GM12878 (cell line): ENCODE measurements at regions not wholly inside any gene's neighbourhood (a gene's known extent, or its start where the extent isn't known, plus 50 kb on each side); places are given as distances from the start of the nearest gene placed in this dataset.

Experiments
- ATAC-seq: fragments of 200-7000 bp; cut with Tn5 transposase; 3 replicates; pipeline ENCODE4 v1.9.1; 2020; ENCODE audit warnings: mild to moderate bottlenecking, moderate library complexity
- BruUV-seq: library from RNA; stranded (reverse); fragments of 400-500 nt; replicated peaks from 2 replicates; lab custom pipeline; 2021; lab: Mats Ljungman, UMichigan
- CTCF ChIA-PET: fragments of 300-600 bp; sonication (Branson Sonifier 250); formaldehyde crosslinking; extraction: SDS; loops from one replicate; lab custom pipeline; 2021; ENCODE audit warnings: inconsistent platforms; lab: Yijun Ruan, JAX
- POLR2A ChIA-PET: fragments of 350-600 bp; formaldehyde crosslinking; extraction: SDS; loops from one replicate; lab custom pipeline; 2021; ENCODE audit warnings: inconsistent platforms; lab: Charles Lee
- RAD21 ChIA-PET: fragments of 300-600 bp; sonication (Branson Sonifier 250); formaldehyde crosslinking; loops from one replicate; lab custom pipeline; 2023; ENCODE audit warnings: antibody characterized with exemption; ENCODE audit not compliant: unreplicated experiment; lab: Charles Lee
- SMC1A ChIA-PET: fragments of 300-600 bp; sonication (Branson Sonifier 250); formaldehyde crosslinking; loops from one replicate; lab custom pipeline; 2023; ENCODE audit not compliant: unreplicated experiment, uncharacterized antibody; lab: Charles Lee
- DNase-seq: peaks from one replicate; pipeline ENCODE4 v3.0.0-alpha.2; 2011; ENCODE audit warnings: low read depth, low spot score
- FAIRE-seq: peaks from 3 replicates; lab custom pipeline; 2011; peaks lifted over from hg19 to GRCh38; lab: Jason Lieb, UNC
- H2AFZ ChIP-seq: 2 replicates; pipeline ENCODE4 v1.6.0; 2011; ENCODE audit warnings: low read depth, low read length, control low read depth; ENCODE audit not compliant: control insufficient read depth
- H3K27ac ChIP-seq: 2 replicates; pipeline ENCODE4 v1.5.1; 2011; ENCODE audit warnings: control low read depth; ENCODE audit not compliant: control insufficient read depth, insufficient read depth
- H3K27me3 ChIP-seq, 2 experiments: replicated peaks in 1 of 2; 2 replicates each; pipeline versions ENCODE4 v1.6.0 to v1.6.1; 2011; ENCODE audit warnings: low read length in 1 of 2; ENCODE audit not compliant: control insufficient read depth in 2 of 2, insufficient read depth in 2 of 2
- H3K36me3 ChIP-seq, 2 experiments: 2 replicates each; pipeline ENCODE4 v1.5.1; 2011; ENCODE audit warnings: low read length in 1 of 2; ENCODE audit not compliant: control insufficient read depth in 2 of 2, insufficient read depth in 2 of 2
- H3K4me1 ChIP-seq: 2 replicates; pipeline ENCODE4 v1.6.1; 2011; ENCODE audit warnings: mild to moderate bottlenecking, low read length, moderate library complexity, mixed read lengths; ENCODE audit not compliant: control insufficient read depth, insufficient read depth
- H3K4me2 ChIP-seq: 2 replicates; pipeline ENCODE4 v1.6.0; 2011; ENCODE audit warnings: control low read depth; ENCODE audit not compliant: control insufficient read depth, insufficient read depth
- H3K4me3 ChIP-seq: fragments of 200-600 bp; sonication (generic); 2 replicates; pipeline ENCODE4 v1.5.1; 2016
- H3K79me2 ChIP-seq: 2 replicates; pipeline ENCODE4 v1.6.0; 2011; ENCODE audit warnings: low read length; ENCODE audit not compliant: control insufficient read depth, insufficient read depth
- H3K9ac ChIP-seq: 2 replicates; pipeline ENCODE4 v1.8.0; 2011; ENCODE audit warnings: low read length, control low read depth, mixed read lengths; ENCODE audit not compliant: control insufficient read depth, insufficient read depth
- H3K9me3 ChIP-seq: replicated peaks from 3 replicates; pipeline ENCODE4 v1.5.1; 2011; ENCODE audit warnings: mild to moderate bottlenecking, low read length; ENCODE audit not compliant: control insufficient read depth, insufficient read depth
- H4K20me1 ChIP-seq: 2 replicates; pipeline ENCODE4 v1.6.0; 2011; ENCODE audit not compliant: control insufficient read depth, insufficient read depth
- ATF7 ChIP-seq: fragments of 450-650 bp; IDR thresholded peaks from 2 replicates; pipeline ENCODE4 v1.6.1; 2016; ENCODE audit warnings: low read depth, mild to moderate bottlenecking
- BCL3 ChIP-seq: IDR thresholded peaks from 2 replicates; pipeline ENCODE4 v1.6.1; 2011; ENCODE audit warnings: borderline replicate concordance, low read depth, mild to moderate bottlenecking, moderate library complexity, low read length; ENCODE audit not compliant: insufficient read depth, poor library complexity, severe bottlenecking
- BHLHE40 ChIP-seq, 2 experiments: fragments of 450-650 bp in 1 of 2; IDR thresholded peaks; 2 replicates each; pipeline ENCODE4 v1.6.1; 2011 to 2017; ENCODE audit warnings: low read depth in 2 of 2, borderline replicate concordance in 1 of 2, improper control_type of control experiment in 1 of 2, low read length in 1 of 2, mild to moderate bottlenecking in 1 of 2
- BRCA1 ChIP-seq: IDR thresholded peaks from 2 replicates; pipeline ENCODE4 v1.6.1; 2011; ENCODE audit warnings: low read depth, low read length, improper control_type of control experiment
- CBX3 ChIP-seq: fragments of 200-600 bp; sonication (generic); IDR thresholded peaks from 2 replicates; pipeline ENCODE4 v1.6.1; 2016; ENCODE audit warnings: low read depth, borderline replicate concordance
- CHD4 ChIP-seq: fragments of 200-600 bp; sonication (generic); IDR thresholded peaks from 2 replicates; pipeline ENCODE4 v1.6.1; 2016; ENCODE audit warnings: mild to moderate bottlenecking
- IRF4 ChIP-seq: IDR thresholded peaks from 2 replicates; pipeline ENCODE4 v1.6.1; 2011; ENCODE audit warnings: low read depth, low read length
- KLF5 ChIP-seq: fragments of 450-650 bp; IDR thresholded peaks from 2 replicates; pipeline ENCODE4 v1.6.1; 2014; ENCODE audit warnings: mild to moderate bottlenecking; ENCODE audit not compliant: partially characterized antibody
- MTA3 ChIP-seq: IDR thresholded peaks from 2 replicates; pipeline ENCODE4 v1.6.1; 2012; ENCODE audit warnings: low read length, inconsistent platforms, borderline replicate concordance
- MYC ChIP-seq: IDR thresholded peaks from 2 replicates; pipeline ENCODE4 v1.6.1; 2011; ENCODE audit warnings: mild to moderate bottlenecking, low read length, moderate library complexity, inconsistent platforms; ENCODE audit not compliant: insufficient read depth, insufficient replicate concordance, insufficient read length, severe bottlenecking
- NR2C1 ChIP-seq: fragments of 450-650 bp; IDR thresholded peaks from 2 replicates; pipeline ENCODE4 v1.6.1; 2017; ENCODE audit warnings: antibody characterized with exemption, mild to moderate bottlenecking, moderate library complexity
- NR2F1 ChIP-seq: fragments of 450-650 bp; conservative IDR thresholded peaks from 2 replicates; pipeline ENCODE4 v1.6.1; 2017; ENCODE audit warnings: mild to moderate bottlenecking
- RAD21 ChIP-seq: IDR thresholded peaks from 2 replicates; pipeline ENCODE4 v1.6.1; 2011; ENCODE audit warnings: mild to moderate bottlenecking, low read depth, low read length, moderate library complexity; ENCODE audit not compliant: insufficient read depth
- RBBP5 ChIP-seq: fragments of 200-600 bp; sonication (generic); conservative IDR thresholded peaks from 2 replicates; pipeline ENCODE4 v1.6.1; 2016
- SMARCA5 ChIP-seq: fragments of 450-650 bp; IDR thresholded peaks from 2 replicates; pipeline ENCODE4 v1.6.1; 2017; ENCODE audit warnings: mild to moderate bottlenecking
- SPI1 ChIP-seq: IDR thresholded peaks from 2 replicates; pipeline ENCODE4 v1.6.1; 2011; ENCODE audit warnings: low read depth, mild to moderate bottlenecking, low read length, moderate library complexity, borderline replicate concordance; ENCODE audit not compliant: insufficient read depth
- SREBF2 ChIP-seq: IDR thresholded peaks from 2 replicates; pipeline ENCODE4 v1.6.1; 2012; ENCODE audit warnings: mild to moderate bottlenecking, low read length
- TCF7 ChIP-seq: IDR thresholded peaks from 2 replicates; pipeline ENCODE4 v1.6.1; 2014; ENCODE audit warnings: antibody characterized with exemption, borderline replicate concordance
- WGBS: methylation state at CpG from one replicate; pipeline ENCODE4 v1.1.6; 2016; ENCODE audit warnings: low lambda C conversion rate; ENCODE audit not compliant: insufficient replicate concordance, insufficient coverage; ENCODE audit errors: missing lambda C conversion rate; 5-methylcytosine and 5-hydroxymethylcytosine counted together
- in situ Hi-C: fragments of 300-500 bp; cut with MboI; formaldehyde crosslinking; loops from 9 replicates; pipeline ENCODE4 v1.14.3; 2018; ENCODE audit warnings: mixed read lengths
- intact Hi-C: fragments of 100-400 bp; cut with micrococcal nuclease; formaldehyde crosslinking; loops from one replicate; pipeline ENCODE4 v1.14.2; 2022; ENCODE audit not compliant: unreplicated experiment
- TF ChIP-seq, protein P1 (sequence below): fragments of 450-650 bp; IDR thresholded peaks from 2 replicates; pipeline ENCODE4 v1.6.1; 2016; ENCODE audit warnings: mild to moderate bottlenecking

GRCh38 chr7:125526958-125527357 lies 597.3 kb upstream of the POT1 start:
- Histone ChIP-seq H3K9me3 (no peaks in the 10 kb centered on the region), H3K27ac (no peak overlapping the region), H3K4me3 (no peak overlapping the region), H3K4me1 (no peaks in the 10 kb centered on the region), H4K20me1 (no peaks in the 10 kb centered on the region), H3K9ac (no peak overlapping the region), H2AFZ (no peak overlapping the region), H3K79me2 (no peaks in the 10 kb centered on the region), H3K27me3 (no peaks in the 10 kb centered on the region), H3K4me2 (no peak overlapping the region), H3K36me3 (no peaks in the 10 kb centered on the region)
- intact Hi-C loops, result no loop called here
- in situ Hi-C loops, result no loop called here
- DNase-seq (no peak), FAIRE-seq (no peak), ATAC-seq (peak; percentile 41; the same call in 1 of the 3 replicates)
- RAD21 ChIA-PET, result no interaction called here
- SMC1A ChIA-PET, result interaction anchor here (0.9 kb wide), 1 partner anchor 23 kb away, joined by 3 read pairs; no protein-coding TSS in a partner anchor
- WGBS, result 32% methylated on average over 5 of the region's 5 CpGs
- POLR2A ChIA-PET, result no interaction called here
- CTCF ChIA-PET, result no interaction called here
- TF ChIP-seq SPI1, result peak; percentile 64; the same call in 1 of the 2 replicates
- TF ChIP-seq RBBP5, result no peak
- TF ChIP-seq TCF7, result no peak
- no TSS peak for BruUV-seq

DNA sequence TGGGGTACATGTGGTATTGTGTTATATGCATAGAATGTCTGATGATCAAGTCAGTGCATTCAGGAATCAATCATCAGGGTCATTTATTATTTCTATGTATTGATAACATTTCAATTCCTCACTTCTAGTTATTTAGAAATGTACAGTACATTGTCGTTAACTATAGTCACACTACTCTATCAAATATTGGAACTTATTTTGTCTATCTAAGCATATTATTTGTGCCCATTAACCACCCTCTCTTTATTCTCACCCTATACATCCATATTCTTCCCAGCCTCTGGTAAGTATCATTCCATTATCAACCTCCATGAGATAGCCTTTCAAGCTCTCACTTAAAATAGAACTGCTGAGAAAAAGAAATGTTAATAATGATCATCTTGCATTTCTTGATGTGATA lies 596.5 kb upstream of the POT1 start:
- Histone ChIP-seq H4K20me1 (no peaks in the 10 kb centered on the region), H3K36me3 (no peaks in the 10 kb centered on the region), H2AFZ (no peak overlapping the region), H3K79me2 (no peaks in the 10 kb centered on the region), H3K27me3 (no peaks in the 10 kb centered on the region), H3K4me3 (no peak overlapping the region), H3K4me1 (no peaks in the 10 kb centered on the region), H3K9me3 (no peaks in the 10 kb centered on the region), H3K9ac (no peak overlapping the region), H3K4me2 (no peak overlapping the region), H3K27ac (no peak overlapping the region)
- DNase-seq (no peak), ATAC-seq (no peak), FAIRE-seq (no peak)
- 18% methylated on average over 1 of the region's 1 CpG for WGBS
- POLR2A ChIA-PET, result no interaction called here
- RAD21 ChIA-PET, result no interaction called here
- in situ Hi-C loops, result no loop called here
- intact Hi-C loops, result no loop called here
- SMC1A ChIA-PET, result no interaction called here
- no TSS peak for BruUV-seq
- CTCF ChIA-PET, result no interaction called here
- TF ChIP-seq SMARCA5 (no peak), ATF7 (no peak), NR2F1 (no peak), MYC (no peak), KLF5 (no peak), SREBF2 (no peak), BCL3 (no peak), RAD21 (no peak), NR2C1 (no peak), IRF4 (no peak), CHD4 (no peak), CBX3 (no peak), BRCA1 (no peak), MTA3 (no peak), BHLHE40 (IDR thresholded peaks at IDR 0.05; ENCODE audit: borderline replicate concordance in 1 of 2, low read depth in 2 of 2, low read length in 1 of 2) (no peak)
- TF ChIP-seq, protein P1, sequence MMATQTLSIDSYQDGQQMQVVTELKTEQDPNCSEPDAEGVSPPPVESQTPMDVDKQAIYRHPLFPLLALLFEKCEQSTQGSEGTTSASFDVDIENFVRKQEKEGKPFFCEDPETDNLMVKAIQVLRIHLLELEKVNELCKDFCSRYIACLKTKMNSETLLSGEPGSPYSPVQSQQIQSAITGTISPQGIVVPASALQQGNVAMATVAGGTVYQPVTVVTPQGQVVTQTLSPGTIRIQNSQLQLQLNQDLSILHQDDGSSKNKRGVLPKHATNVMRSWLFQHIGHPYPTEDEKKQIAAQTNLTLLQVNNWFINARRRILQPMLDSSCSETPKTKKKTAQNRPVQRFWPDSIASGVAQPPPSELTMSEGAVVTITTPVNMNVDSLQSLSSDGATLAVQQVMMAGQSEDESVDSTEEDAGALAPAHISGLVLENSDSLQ, result no peak
